Fibroblast of mammary gland (primary cell): ENCODE measurements at regions not wholly inside any gene's neighbourhood (a gene's known extent, or its start where the extent isn't known, plus 50 kb on each side); places are given as distances from the start of the nearest gene placed in this dataset.
"Not testable (repeated sequence)": the region's sequence is repeated elsewhere in the genome, so short reads cannot be mapped to it uniquely, and the experiment has no call there.

Experiments used
- DNase-seq: peaks from one replicate; pipeline ENCODE4 v3.0.0-alpha.2; 2010; ENCODE audit warnings: low read depth
- H3K4me3 ChIP-seq: 2 replicates; pipeline ENCODE4 v1.5.1; 2011; ENCODE audit warnings: low read depth, mild to moderate bottlenecking, low read length, moderate library complexity; ENCODE audit not compliant: control insufficient read depth
- TF ChIP-seq, protein P1 (sequence below): conservative IDR thresholded peaks from 2 replicates; pipeline ENCODE4 v1.5.1; 2011; ENCODE audit warnings: low read depth, low read length, inconsistent platforms; ENCODE audit not compliant: control insufficient read depth, insufficient read depth

GRCh38 chr16:5205361-5206040 is 107.9 kb upstream of the EEF2KMT start:
- DNase-seq = no peak
- no peak overlapping the region for H3K4me3 ChIP-seq
- TF ChIP-seq, protein P1, sequence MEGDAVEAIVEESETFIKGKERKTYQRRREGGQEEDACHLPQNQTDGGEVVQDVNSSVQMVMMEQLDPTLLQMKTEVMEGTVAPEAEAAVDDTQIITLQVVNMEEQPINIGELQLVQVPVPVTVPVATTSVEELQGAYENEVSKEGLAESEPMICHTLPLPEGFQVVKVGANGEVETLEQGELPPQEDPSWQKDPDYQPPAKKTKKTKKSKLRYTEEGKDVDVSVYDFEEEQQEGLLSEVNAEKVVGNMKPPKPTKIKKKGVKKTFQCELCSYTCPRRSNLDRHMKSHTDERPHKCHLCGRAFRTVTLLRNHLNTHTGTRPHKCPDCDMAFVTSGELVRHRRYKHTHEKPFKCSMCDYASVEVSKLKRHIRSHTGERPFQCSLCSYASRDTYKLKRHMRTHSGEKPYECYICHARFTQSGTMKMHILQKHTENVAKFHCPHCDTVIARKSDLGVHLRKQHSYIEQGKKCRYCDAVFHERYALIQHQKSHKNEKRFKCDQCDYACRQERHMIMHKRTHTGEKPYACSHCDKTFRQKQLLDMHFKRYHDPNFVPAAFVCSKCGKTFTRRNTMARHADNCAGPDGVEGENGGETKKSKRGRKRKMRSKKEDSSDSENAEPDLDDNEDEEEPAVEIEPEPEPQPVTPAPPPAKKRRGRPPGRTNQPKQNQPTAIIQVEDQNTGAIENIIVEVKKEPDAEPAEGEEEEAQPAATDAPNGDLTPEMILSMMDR = no peak

- not testable (repeated sequence) for H3K4me3 ChIP-seq, DNase-seq
Observed at GRCh38 chr16:5203675-5204074, 106.1 kb upstream of the EEF2KMT start.

DNA sequence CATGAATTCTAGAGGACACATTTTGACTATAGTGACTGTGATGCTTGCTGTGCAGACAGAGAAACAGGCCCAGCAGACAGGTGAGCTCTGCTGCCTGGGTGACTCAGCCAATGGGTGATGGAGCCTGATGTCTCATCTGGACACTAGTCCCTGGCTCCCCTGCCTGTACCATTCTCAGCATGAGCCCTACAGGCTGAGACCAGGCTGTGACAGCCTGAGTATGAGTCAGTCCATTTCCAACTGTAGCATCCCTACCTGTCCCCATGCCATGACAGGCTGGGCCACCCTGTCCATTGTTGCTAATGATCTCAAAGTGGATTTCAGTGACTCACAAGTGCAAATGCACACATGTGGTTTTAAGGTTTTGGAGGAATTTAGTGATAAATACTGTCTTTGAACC is 102.5 kb upstream of the EEF2KMT start:
- TF ChIP-seq, protein P1 = no peak

DNA sequence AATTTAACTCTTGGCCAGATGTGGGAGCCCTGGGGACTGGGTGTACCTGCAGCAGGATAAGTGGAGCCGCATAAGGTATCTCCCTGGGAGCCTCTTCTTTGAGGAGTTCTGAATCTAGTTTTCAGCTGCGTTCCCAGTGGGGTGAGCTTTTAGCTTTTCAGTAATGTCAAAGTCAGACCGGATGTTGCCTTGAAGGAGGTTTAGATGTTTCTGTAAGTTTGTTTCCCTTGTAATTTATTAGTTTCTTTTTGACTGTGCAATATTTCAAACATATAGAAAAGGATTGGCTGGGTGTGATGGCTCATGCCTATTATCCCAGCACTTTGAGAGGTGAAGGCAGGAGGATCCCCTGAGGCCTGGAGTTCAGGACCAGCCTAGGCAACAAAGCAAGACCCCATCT is 98.6 kb upstream of the EEF2KMT start:
- no peak overlapping the region for H3K4me3 ChIP-seq
- no peak for DNase-seq
- TF ChIP-seq, protein P1 = no peak

More for the DNA sequence above, 102.5 kb upstream of the EEF2KMT start:
- H3K4me3 ChIP-seq = no peak overlapping the region
- no peak for DNase-seq

DNA sequence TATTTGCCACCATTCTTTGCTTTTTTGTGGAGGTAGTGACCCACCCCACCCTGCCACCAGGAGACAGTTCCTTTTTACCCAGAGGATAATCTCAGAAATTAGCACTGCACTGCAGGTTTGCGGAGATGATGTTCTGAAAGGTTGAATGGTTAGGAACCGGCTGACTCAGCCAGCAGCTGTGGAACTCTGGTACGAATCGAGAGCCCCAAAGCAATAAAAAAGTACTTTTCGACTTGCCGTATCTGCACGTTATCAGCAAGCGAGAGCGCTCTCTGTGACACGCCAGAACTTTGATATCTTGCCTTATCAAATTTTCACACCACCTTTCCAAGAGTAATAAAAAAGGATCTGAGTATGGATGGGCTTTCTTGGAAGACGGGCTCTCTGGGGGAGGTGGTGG is 96.3 kb upstream of the EEF2KMT start:
- DNase-seq = no peak
- no peak overlapping the region for H3K4me3 ChIP-seq
- TF ChIP-seq, protein P1 = no peak

GRCh38 chr16:5188989-5189352 is 91.4 kb upstream of the EEF2KMT start:
- no peak for DNase-seq
- TF ChIP-seq, protein P1 = no peak
- H3K4me3 ChIP-seq = no peak overlapping the region

DNA sequence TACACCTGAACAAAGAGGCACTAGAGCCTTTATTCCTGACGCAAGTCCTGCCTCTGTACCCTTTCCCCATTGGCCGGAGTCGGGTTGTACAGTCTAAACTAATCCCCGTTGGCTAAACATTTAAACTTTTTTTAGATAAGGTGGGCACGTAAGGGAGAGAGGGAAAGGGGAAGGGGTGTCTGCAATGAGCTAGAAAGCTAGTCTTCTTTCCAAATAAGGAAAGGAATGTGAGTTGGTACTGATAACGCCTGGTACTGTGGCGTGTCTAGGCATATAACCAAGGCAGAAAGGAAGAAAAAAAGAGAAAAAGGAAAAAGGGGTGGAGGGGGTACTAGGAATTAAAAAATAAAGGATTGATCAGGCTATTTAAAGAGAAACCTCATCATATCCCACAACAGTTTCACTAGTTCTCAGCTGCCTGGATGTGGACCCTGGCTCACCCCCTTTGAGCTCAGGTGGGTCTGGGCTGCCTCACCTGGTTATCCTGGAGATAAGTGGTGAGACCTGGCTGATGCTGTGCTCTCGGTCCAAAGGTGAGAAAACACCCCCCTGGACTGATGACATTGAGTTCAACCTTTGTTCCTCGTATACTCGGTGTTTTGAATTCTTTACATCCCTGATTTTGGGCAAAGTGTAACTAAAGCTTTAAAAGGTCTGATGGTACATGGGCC is 90.9 kb upstream of the EEF2KMT start:
- DNase-seq = no peak
- no peak overlapping the region for H3K4me3 ChIP-seq
- TF ChIP-seq, protein P1 = no peak
